ENCODE measurements at regions not wholly inside any gene's neighbourhood (a gene's known extent, or its start where the extent isn't known, plus 50 kb on each side); places are given as distances from the start of the nearest gene placed in this dataset.

DNA sequence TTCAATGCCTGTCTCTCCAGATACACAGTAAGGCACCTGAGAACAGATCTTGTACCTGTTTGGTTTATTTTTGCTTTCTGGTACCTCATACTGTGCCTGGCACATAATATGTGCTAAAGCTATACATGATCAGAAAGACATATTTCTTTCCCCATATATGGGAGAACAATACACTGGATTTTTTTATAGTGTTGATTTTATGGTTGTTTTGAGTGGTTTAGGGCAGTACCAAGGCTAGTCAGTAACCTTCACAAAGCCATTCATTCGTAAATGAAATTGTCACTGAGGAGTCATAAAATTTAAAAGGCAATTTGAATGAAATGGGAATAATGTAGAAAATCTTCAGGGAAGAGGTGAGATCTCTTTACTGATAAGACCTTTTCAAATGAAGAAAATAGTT, 810.2 kb downstream of the TUSC7 start:
- no peak for DNase-seq (ENCODE audit: low read depth)
- H3K4me3 ChIP-seq (ENCODE audit: low read length): no peak overlapping the region
- TF ChIP-seq, protein P1, sequence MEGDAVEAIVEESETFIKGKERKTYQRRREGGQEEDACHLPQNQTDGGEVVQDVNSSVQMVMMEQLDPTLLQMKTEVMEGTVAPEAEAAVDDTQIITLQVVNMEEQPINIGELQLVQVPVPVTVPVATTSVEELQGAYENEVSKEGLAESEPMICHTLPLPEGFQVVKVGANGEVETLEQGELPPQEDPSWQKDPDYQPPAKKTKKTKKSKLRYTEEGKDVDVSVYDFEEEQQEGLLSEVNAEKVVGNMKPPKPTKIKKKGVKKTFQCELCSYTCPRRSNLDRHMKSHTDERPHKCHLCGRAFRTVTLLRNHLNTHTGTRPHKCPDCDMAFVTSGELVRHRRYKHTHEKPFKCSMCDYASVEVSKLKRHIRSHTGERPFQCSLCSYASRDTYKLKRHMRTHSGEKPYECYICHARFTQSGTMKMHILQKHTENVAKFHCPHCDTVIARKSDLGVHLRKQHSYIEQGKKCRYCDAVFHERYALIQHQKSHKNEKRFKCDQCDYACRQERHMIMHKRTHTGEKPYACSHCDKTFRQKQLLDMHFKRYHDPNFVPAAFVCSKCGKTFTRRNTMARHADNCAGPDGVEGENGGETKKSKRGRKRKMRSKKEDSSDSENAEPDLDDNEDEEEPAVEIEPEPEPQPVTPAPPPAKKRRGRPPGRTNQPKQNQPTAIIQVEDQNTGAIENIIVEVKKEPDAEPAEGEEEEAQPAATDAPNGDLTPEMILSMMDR (conservative IDR thresholded peaks at IDR 0.05; ENCODE audit: low read depth, low read length): no peak

DNA sequence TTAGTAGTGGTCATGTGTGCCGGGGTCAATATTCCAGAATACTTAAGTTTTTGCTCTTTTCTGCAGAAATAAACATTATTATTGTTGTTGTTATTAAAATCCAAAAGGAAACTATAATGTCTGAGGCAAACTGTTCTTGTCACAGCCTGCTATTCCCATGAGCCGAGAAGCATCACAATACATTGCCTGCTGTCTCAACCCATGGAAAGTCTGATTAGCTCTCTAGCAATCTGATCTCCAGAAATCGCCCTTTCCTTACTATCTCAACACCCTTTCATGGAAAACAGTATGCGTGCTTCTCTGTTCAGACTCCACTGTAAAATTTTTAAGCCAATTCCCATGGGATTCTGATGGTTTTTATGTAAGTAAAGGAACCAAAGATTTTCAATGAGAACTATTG, 811.0 kb downstream of the TUSC7 start:
- H3K4me3 ChIP-seq (ENCODE audit: low read length): no peak overlapping the region
- TF ChIP-seq, protein P1 (conservative IDR thresholded peaks at IDR 0.05; ENCODE audit: low read depth, low read length): no peak
- no peak for DNase-seq (ENCODE audit: low read depth)

DNA sequence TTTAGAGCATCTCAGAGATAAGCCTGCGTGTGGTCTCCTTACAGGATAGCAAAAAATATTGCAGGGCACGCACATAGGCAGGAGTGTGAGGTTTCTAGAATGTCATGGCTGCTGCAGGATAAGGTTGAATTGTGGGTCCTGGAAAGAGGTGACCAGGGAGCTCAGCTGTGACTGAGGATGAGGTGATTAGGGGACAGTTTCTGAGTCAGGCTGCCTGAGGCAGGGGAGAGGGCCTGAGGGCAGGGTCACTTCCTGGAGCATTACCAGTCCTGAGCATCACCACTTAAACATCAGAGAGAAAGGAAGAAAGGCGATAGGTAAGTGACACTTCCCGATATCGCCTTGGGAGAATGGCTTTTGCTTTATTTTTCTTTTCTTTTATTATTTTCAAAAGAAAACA, 813.8 kb downstream of the TUSC7 start:
- DNase-seq (ENCODE audit: low read depth): no peak
- TF ChIP-seq, protein P1 (conservative IDR thresholded peaks at IDR 0.05; ENCODE audit: low read depth, low read length): no peak

DNA sequence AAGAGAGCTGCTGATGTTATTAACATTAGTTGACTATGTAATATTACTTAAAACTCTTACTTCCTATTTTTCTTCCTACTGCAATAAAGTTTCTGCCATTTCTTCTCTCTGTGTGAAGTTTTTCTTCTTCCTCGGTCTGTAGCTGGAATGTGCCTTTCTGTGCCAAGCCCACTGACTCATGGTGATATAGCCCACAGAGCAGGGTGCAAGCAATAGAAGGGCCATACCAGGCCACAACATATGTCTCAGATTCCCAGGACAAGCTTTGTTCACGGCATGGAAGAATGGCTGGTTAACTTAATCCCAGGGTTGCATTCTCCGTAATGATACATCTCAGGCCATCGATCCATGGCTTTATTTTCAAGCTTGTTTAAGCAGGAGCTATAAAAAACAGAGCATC, 815.3 kb downstream of the TUSC7 start:
- TF ChIP-seq, protein P1 (conservative IDR thresholded peaks at IDR 0.05; ENCODE audit: low read depth, low read length): no peak
- peak; percentile 40 for DNase-seq (ENCODE audit: low read depth)
- no peak overlapping the region for H3K4me3 ChIP-seq (ENCODE audit: low read length)

More for the DNA sequence above, 813.8 kb downstream of the TUSC7 start:
- no peak overlapping the region for H3K4me3 ChIP-seq (ENCODE audit: low read length)

DNA sequence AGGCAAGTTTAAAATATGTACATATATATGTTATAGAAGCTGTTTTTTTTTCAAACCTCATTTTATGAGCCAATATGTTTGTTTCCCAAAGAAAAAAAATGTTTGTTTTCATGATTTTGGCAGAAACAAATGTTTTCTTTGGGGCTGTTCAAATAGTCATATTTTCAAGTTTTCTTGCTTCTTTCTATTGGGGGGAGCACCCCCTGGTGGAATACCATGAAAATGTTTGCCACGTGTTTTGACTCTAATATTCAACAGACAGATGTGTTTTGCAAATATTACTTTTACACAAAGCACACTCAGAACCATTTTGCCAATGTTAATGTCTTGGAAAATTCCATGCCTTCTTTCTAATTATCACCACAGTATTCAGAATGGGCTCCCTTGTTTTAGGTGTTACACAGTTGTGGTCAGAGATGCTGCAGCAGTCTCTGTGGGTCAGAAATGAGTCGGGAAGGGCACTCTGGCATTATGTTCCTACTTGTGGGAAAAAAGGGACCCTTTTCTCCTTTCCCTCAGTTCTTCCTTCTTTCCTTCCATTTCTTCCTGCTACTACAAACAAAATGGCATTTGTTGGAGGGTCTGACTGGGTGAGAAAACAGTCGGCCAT, 817.0 kb downstream of the TUSC7 start:
- TF ChIP-seq, protein P1 (conservative IDR thresholded peaks at IDR 0.05; ENCODE audit: low read depth, low read length): peak; percentile 71
- no peak for DNase-seq (ENCODE audit: low read depth)
- no peak overlapping the region for H3K4me3 ChIP-seq (ENCODE audit: low read length)

DNA sequence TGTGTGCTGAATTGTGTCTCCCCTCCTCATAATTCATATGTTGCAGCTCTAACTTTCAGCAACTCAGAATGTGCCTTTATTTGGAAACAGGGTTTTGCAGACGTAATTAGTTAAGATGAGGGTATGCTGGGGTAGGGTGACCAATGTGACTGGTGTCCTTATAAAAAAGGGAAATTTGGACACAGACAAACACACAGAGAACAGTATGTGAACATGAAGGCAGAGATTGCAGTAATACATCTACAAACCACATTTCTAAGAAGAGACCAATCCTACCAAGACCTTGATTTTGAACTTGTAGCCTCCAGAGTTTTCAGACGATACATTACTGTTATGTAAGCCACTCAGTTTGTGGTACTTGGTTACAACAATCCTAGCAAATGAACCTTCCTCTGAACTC, 817.8 kb downstream of the TUSC7 start:
- no peak overlapping the region for H3K4me3 ChIP-seq (ENCODE audit: low read length)
- no peak for DNase-seq (ENCODE audit: low read depth)
- TF ChIP-seq, protein P1 (conservative IDR thresholded peaks at IDR 0.05; ENCODE audit: low read depth, low read length): no peak

DNA sequence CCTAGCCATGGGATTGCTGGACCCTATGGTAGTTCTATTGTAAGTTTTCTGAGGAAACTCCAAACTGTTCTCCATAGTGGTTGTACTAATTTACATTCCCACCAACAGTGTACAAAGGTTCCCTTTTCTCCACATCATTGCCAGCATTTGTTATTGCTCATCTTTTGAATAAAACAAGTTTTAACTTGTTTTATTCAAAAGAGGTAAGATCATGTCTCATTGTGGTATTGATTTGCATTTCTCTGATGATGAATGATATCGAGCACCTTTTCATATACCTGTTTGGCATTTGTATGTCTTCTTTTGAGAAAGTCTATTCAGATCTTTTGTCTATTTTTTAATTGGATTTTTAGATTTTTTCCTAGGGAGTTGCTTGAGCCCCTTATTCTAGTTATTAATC, 819.1 kb downstream of the TUSC7 start:
- TF ChIP-seq, protein P1 (conservative IDR thresholded peaks at IDR 0.05; ENCODE audit: low read depth, low read length): no peak
- H3K4me3 ChIP-seq (ENCODE audit: low read length): no peak overlapping the region
- DNase-seq (ENCODE audit: low read depth): no peak
